ENCODE measurements at regions not wholly inside any gene's neighbourhood (a gene's known extent, or its start where the extent isn't known, plus 50 kb on each side); places are given as distances from the start of the nearest gene placed in this dataset.
"Not testable (repeated sequence)": the region's sequence is repeated elsewhere in the genome, so short reads cannot be mapped to it uniquely, and the experiment has no call there.

- no peak for DNase-seq (ENCODE audit: low read depth)
These were observed 441.1 kb downstream of the ETNK1 start for GRCh38 chr12:23066095-23066494.

- DNase-seq (ENCODE audit: low read depth) = peak; percentile 24
These were observed 458.3 kb downstream of the ETNK1 start for GRCh38 chr12:23083267-23083666.

- DNase-seq (ENCODE audit: low read depth) = peak; percentile 45
These were observed 459.4 kb downstream of the ETNK1 start for GRCh38 chr12:23084236-23084995.

- no peak for DNase-seq (ENCODE audit: low read depth)
These were observed 463.6 kb downstream of the ETNK1 start for GRCh38 chr12:23088594-23088993.

- DNase-seq (ENCODE audit: low read depth) = no peak
These were observed 468.5 kb downstream of the ETNK1 start for GRCh38 chr12:23093488-23093887.

- no peak for DNase-seq (ENCODE audit: low read depth)
These were observed 471.4 kb downstream of the ETNK1 start for GRCh38 chr12:23096321-23096720.

GRCh38 chr12:23098110-23098509 is 473.1 kb downstream of the ETNK1 start:
- DNase-seq (ENCODE audit: low read depth) = no peak

GRCh38 chr12:23098517-23098916 is 473.5 kb downstream of the ETNK1 start:
- no peak for DNase-seq (ENCODE audit: low read depth)

- DNase-seq (ENCODE audit: low read depth) = no peak
These were observed 474.1 kb downstream of the ETNK1 start for GRCh38 chr12:23099104-23099503.

GRCh38 chr12:23099604-23100003 is 474.6 kb downstream of the ETNK1 start:
- DNase-seq (ENCODE audit: low read depth) = no peak

GRCh38 chr12:23108957-23109356 is 484.0 kb downstream of the ETNK1 start:
- DNase-seq (ENCODE audit: low read depth) = no peak

- no peak for DNase-seq (ENCODE audit: low read depth)
These were observed 488.8 kb downstream of the ETNK1 start for GRCh38 chr12:23113781-23114180.

GRCh38 chr12:23115984-23116383 is 491.0 kb downstream of the ETNK1 start:
- no peak for DNase-seq (ENCODE audit: low read depth)

- no peak for DNase-seq (ENCODE audit: low read depth)
These were observed 501.8 kb downstream of the ETNK1 start for GRCh38 chr12:23126794-23127193.

- no peak for DNase-seq (ENCODE audit: low read depth)
These were observed 502.7 kb downstream of the ETNK1 start for GRCh38 chr12:23127701-23128100.

- DNase-seq (ENCODE audit: low read depth) = no peak
These were observed 503.5 kb downstream of the ETNK1 start for GRCh38 chr12:23128462-23128861.

GRCh38 chr12:23132357-23132756 is 507.4 kb downstream of the ETNK1 start:
- no peak for DNase-seq (ENCODE audit: low read depth)

- DNase-seq (ENCODE audit: low read depth) = no peak
These were observed 508.5 kb downstream of the ETNK1 start for GRCh38 chr12:23133471-23133870.

- DNase-seq (ENCODE audit: low read depth) = no peak
These were observed 514.1 kb downstream of the ETNK1 start for GRCh38 chr12:23139026-23139425.

- DNase-seq (ENCODE audit: low read depth) = peak; percentile 1
These were observed 515.7 kb downstream of the ETNK1 start for GRCh38 chr12:23140710-23141109.

- no peak for DNase-seq (ENCODE audit: low read depth)
These were observed 516.4 kb downstream of the ETNK1 start for GRCh38 chr12:23141335-23141734.

- DNase-seq (ENCODE audit: low read depth) = not testable (repeated sequence)
These were observed 521.1 kb downstream of the ETNK1 start for GRCh38 chr12:23146070-23146469.

GRCh38 chr12:23168459-23168858 is 543.5 kb downstream of the ETNK1 start:
- no peak for DNase-seq (ENCODE audit: low read depth)

Measured in LHCN-M2 (cell line).